H1 (cell line): ENCODE measurements at regions not wholly inside any gene's neighbourhood (a gene's known extent, or its start where the extent isn't known, plus 50 kb on each side); places are given as distances from the start of the nearest gene placed in this dataset.

ENCODE experiments used
- CTCF ChIA-PET: fragments of 300-600 bp; sonication (Branson Sonifier 250); formaldehyde crosslinking; loops from one replicate; lab custom pipeline; 2021; ENCODE audit not compliant: partially characterized antibody; lab: Charles Lee
- POLR2A ChIA-PET: fragments of 300-600 bp; sonication (Branson Sonifier 250); formaldehyde crosslinking; loops from one replicate; lab custom pipeline; 2021; ENCODE audit warnings: inconsistent platforms; ENCODE audit not compliant: partially characterized antibody; lab: Charles Lee
- DNase-seq, 2 experiments: peaks; one replicate each; pipeline versions ENCODE4 v3.0.0 to v3.0.0-alpha.2; 2010 to 2022; ENCODE audit warnings: low spot score in 2 of 2, low read depth in 1 of 2, mixed read lengths in 1 of 2
- FAIRE-seq: peaks from 2 replicates; lab custom pipeline; 2011; peaks lifted over from hg19 to GRCh38; lab: Jason Lieb, UNC
- H2AFZ ChIP-seq: 2 replicates; pipeline ENCODE4 v1.8.1; 2012; ENCODE audit warnings: low read length, inconsistent platforms
- H2AK5ac ChIP-seq: 2 replicates; pipeline ENCODE4 v1.6.1; 2013; ENCODE audit warnings: low read depth, low read length
- H2BK120ac ChIP-seq: replicated peaks from 2 replicates; pipeline ENCODE3; 2013; ENCODE audit warnings: low read depth, low read length, inconsistent platforms
- H2BK12ac ChIP-seq: 2 replicates; pipeline ENCODE4 v1.6.1; 2013; ENCODE audit warnings: low read depth, low read length
- H2BK15ac ChIP-seq: 2 replicates; pipeline ENCODE4 v1.6.1; 2013; ENCODE audit warnings: low read length
- H2BK20ac ChIP-seq: 2 replicates; pipeline ENCODE4 v1.6.1; 2013; ENCODE audit warnings: low read length
- H2BK5ac ChIP-seq: 2 replicates; pipeline ENCODE4 v1.6.1; 2013; ENCODE audit warnings: low read depth, low read length
- H3K14ac ChIP-seq: 2 replicates; pipeline ENCODE4 v1.6.1; 2013; ENCODE audit warnings: inconsistent platforms; ENCODE audit not compliant: insufficient read length
- H3K18ac ChIP-seq: 2 replicates; pipeline ENCODE4 v1.6.1; 2013; ENCODE audit warnings: low read length; ENCODE audit errors: extremely low read depth
- H3K23ac ChIP-seq: 2 replicates; pipeline ENCODE4 v1.6.1; 2013; ENCODE audit warnings: inconsistent platforms; ENCODE audit not compliant: insufficient read length
- H3K23me2 ChIP-seq: 2 replicates; pipeline ENCODE4 v1.6.1; 2013; ENCODE audit warnings: low read depth, low read length
- H3K27ac ChIP-seq: 2 replicates; pipeline ENCODE4 v1.6.1; 2011; ENCODE audit warnings: low read depth, low read length, inconsistent platforms
- H3K27me3 ChIP-seq, 4 experiments: replicated peaks in 1 of 4; 1 replicate in 1 of 4; 2 replicates in 3 of 4; pipeline versions ENCODE4 v1.6.1 to v1.8.1; 2011 to 2013; ENCODE audit warnings: low read length in 3 of 4, mild to moderate bottlenecking in 3 of 4, inconsistent platforms in 2 of 4, mixed read lengths in 2 of 4, moderate library complexity in 1 of 4; ENCODE audit not compliant: control insufficient read depth in 3 of 4, insufficient read depth in 3 of 4; ENCODE audit errors: extremely low read depth in 1 of 4
- H3K36me3 ChIP-seq, 4 experiments: 2 replicates each; pipeline versions ENCODE4 v1.6.1 to v1.8.1; 2011 to 2013; ENCODE audit warnings: mild to moderate bottlenecking in 4 of 4, low read length in 3 of 4, moderate library complexity in 2 of 4, control low read depth in 1 of 4, inconsistent platforms in 1 of 4; ENCODE audit not compliant: insufficient read depth in 4 of 4, control insufficient read depth in 2 of 4
- H3K4ac ChIP-seq: replicated peaks from 2 replicates; pipeline ENCODE3; 2013; ENCODE audit warnings: low read length, low read depth, mixed read lengths, inconsistent platforms; ENCODE audit not compliant: insufficient read length
- H3K4me1 ChIP-seq, 4 experiments: replicated peaks in 1 of 4; 1 replicate in 1 of 4; 2 replicates in 3 of 4; pipeline versions ENCODE4 v1.6.1 to v1.8.1; 2011 to 2013; ENCODE audit warnings: low read length in 3 of 4, inconsistent platforms in 2 of 4, mixed read lengths in 1 of 4; ENCODE audit not compliant: insufficient read depth in 4 of 4, control insufficient read depth in 3 of 4
- H3K4me2 ChIP-seq, 2 experiments: 2 replicates each; pipeline versions ENCODE4 v1.6.1 to v1.8.1; 2011 to 2013; ENCODE audit warnings: low read depth in 2 of 2, low read length in 2 of 2, control low read depth in 1 of 2, inconsistent platforms in 1 of 2, mild to moderate bottlenecking in 1 of 2; ENCODE audit not compliant: insufficient read depth in 1 of 2
- H3K4me3 ChIP-seq, 4 experiments: fragments of 200-600, 300-600 bp in 1 of 4; sonication (generic), shearing (Covaris generic), sonication (Bioruptor Twin) in 1 of 4; 2 replicates each; pipeline versions ENCODE4 v1.5.1 to v1.8.1; 2011 to 2016; ENCODE audit warnings: low read length in 4 of 4, low read depth in 3 of 4, control low read depth in 2 of 4, inconsistent platforms in 2 of 4, mild to moderate bottlenecking in 2 of 4, mixed read lengths in 1 of 4, moderate library complexity in 1 of 4; ENCODE audit not compliant: insufficient read depth in 2 of 4; ENCODE audit errors: extremely low read depth in 1 of 4
- H3K56ac ChIP-seq: replicated peaks from 2 replicates; pipeline ENCODE3; 2013; ENCODE audit warnings: low read depth, mild to moderate bottlenecking, mixed read lengths, low read length, inconsistent platforms; ENCODE audit not compliant: insufficient read length
- H3K79me1 ChIP-seq: 2 replicates; pipeline ENCODE4 v1.6.1; 2013; ENCODE audit warnings: low read depth, low read length, control low read depth
- H3K79me2 ChIP-seq, 2 experiments: 2 replicates each; pipeline versions ENCODE4 v1.6.1 to v1.8.1; 2012 to 2013; ENCODE audit warnings: low read length in 2 of 2, mild to moderate bottlenecking in 2 of 2, inconsistent platforms in 1 of 2; ENCODE audit not compliant: insufficient read depth in 2 of 2, control insufficient read depth in 1 of 2
- H3K9ac ChIP-seq, 4 experiments: replicated peaks in 1 of 4; 1 replicate in 1 of 4; 2 replicates in 3 of 4; pipeline versions ENCODE4 v1.6.1 to v1.8.1; 2011 to 2013; ENCODE audit warnings: low read depth in 3 of 4, low read length in 3 of 4, control low read depth in 2 of 4, mild to moderate bottlenecking in 2 of 4, moderate library complexity in 2 of 4, inconsistent platforms in 1 of 4; ENCODE audit errors: extremely low read depth in 1 of 4
- H3K9me3 ChIP-seq, 2 experiments: 2 replicates each; pipeline versions ENCODE4 v1.6.1 to v1.8.1; 2012 to 2013; ENCODE audit warnings: mild to moderate bottlenecking in 2 of 2, moderate library complexity in 2 of 2, control low read depth in 1 of 2, inconsistent platforms in 1 of 2, low read depth in 1 of 2, low read length in 1 of 2, mixed read lengths in 1 of 2; ENCODE audit not compliant: insufficient read depth in 2 of 2
- H4K20me1 ChIP-seq, 2 experiments: replicated peaks in 1 of 2; 2 replicates each; pipeline versions ENCODE3 to v1.8.1; 2011 to 2013; ENCODE audit warnings: inconsistent platforms in 2 of 2, low read length in 2 of 2, mild to moderate bottlenecking in 1 of 2; ENCODE audit not compliant: insufficient read depth in 2 of 2, control insufficient read depth in 1 of 2
- H4K5ac ChIP-seq: 2 replicates; pipeline ENCODE4 v1.6.1; 2013; ENCODE audit warnings: low read length, low read depth, mixed read lengths, inconsistent platforms; ENCODE audit not compliant: insufficient read length
- H4K8ac ChIP-seq: 2 replicates; pipeline ENCODE4 v1.8.0; 2013; ENCODE audit warnings: mild to moderate bottlenecking, moderate library complexity, low read length, inconsistent platforms; ENCODE audit not compliant: insufficient read depth; ENCODE audit errors: extremely low read depth
- H4K91ac ChIP-seq: replicated peaks from 2 replicates; pipeline ENCODE3; 2013; ENCODE audit warnings: low read length, mixed read lengths, inconsistent platforms; ENCODE audit not compliant: insufficient read length
- CEBPB ChIP-seq: IDR thresholded peaks from 2 replicates; pipeline ENCODE4 v1.6.1; 2012; ENCODE audit warnings: low read depth, low read length
- EGR1 ChIP-seq: IDR thresholded peaks from 2 replicates; pipeline ENCODE4 v1.6.1; 2011; ENCODE audit warnings: low read depth, low read length, borderline replicate concordance
- JUN ChIP-seq: IDR thresholded peaks from 2 replicates; pipeline ENCODE4 v1.6.1; 2011; ENCODE audit warnings: low read depth, mild to moderate bottlenecking, improper control_type of control experiment, low read length
- RBBP5 ChIP-seq: IDR thresholded peaks from 2 replicates; pipeline ENCODE4 v1.7.1; 2012; ENCODE audit warnings: low read depth, mild to moderate bottlenecking, inconsistent platforms, low read length, moderate library complexity, borderline replicate concordance
- SP2 ChIP-seq: IDR thresholded peaks from 2 replicates; pipeline ENCODE4 v1.6.1; 2012; ENCODE audit warnings: mild to moderate bottlenecking, low read length, inconsistent platforms
- TEAD4 ChIP-seq: IDR thresholded peaks from 2 replicates; pipeline ENCODE4 v1.6.1; 2012; ENCODE audit warnings: low read depth, low read length, inconsistent platforms, mixed read lengths
- WGBS, 2 experiments: shearing (Covaris generic) in 1 of 2; methylation state at CpG; one replicate each; pipeline versions ENCODE4 v1.1.6 to v1.1.7; 2013 to 2015; ENCODE audit warnings: low lambda C conversion rate in 2 of 2, mixed read lengths in 2 of 2, inconsistent platforms in 1 of 2, low coverage in 1 of 2, missing lambda C conversion rate in 1 of 2; ENCODE audit not compliant: insufficient replicate concordance in 2 of 2, insufficient coverage in 1 of 2, insufficient read length in 1 of 2; ENCODE audit errors: extremely low coverage in 1 of 2, missing lambda C conversion rate in 1 of 2; 5-methylcytosine and 5-hydroxymethylcytosine counted together

DNA sequence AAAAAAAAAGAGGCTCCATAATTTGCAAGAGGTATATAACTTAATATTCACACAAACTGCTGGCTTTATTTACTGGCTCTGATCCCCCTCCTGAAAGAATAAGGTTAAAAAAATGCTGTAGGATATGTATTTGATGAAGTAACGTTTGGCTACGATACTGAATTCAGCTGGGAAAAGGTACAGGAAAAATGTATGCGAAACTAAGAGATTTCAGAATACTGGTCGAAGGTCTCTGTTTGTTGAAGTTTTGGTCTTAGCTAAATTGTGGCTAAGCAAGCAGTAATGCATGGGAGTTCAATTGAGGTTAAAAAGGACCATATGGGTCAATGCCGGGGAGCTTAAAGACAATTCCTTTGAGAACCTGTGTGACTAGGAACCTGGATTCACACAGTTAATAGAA is 355.5 kb upstream of the NCAM2 start:
- H3K4me3 ChIP-seq, result no peak overlapping the region
- TF ChIP-seq TEAD4 (no peak), CEBPB (no peak), SP2 (no peak), JUN (no peak), EGR1 (no peak), RBBP5 (no peak)
- no peak overlapping the region for H4K5ac ChIP-seq
- H3K4ac ChIP-seq, result no peak overlapping the region
- no peaks in the 10 kb centered on the region for H3K4me1 ChIP-seq
- no peak for FAIRE-seq
- no peak overlapping the region for H2BK12ac ChIP-seq
- no peak overlapping the region for H2BK15ac ChIP-seq
- no peak overlapping the region for H4K8ac ChIP-seq
- no peak overlapping the region for H2AK5ac ChIP-seq
- DNase-seq, result no peak
- 78% methylated on average over 5 of the region's 5 CpGs; no CpG with 5 or more reads in 1 of the 2 experiments for WGBS, 2 experiments
- no peak overlapping the region for H2AFZ ChIP-seq
- H3K9me3 ChIP-seq, result peaks cover 7 to 13% of the 10 kb centered on the region in 2 experiments; a peak in 3 of 4 replicates
- POLR2A ChIA-PET, result no interaction called here
- H3K23ac ChIP-seq, result no peak overlapping the region
- no peaks in the 10 kb centered on the region for H3K27me3 ChIP-seq
- no peaks in the 10 kb centered on the region for H3K79me2 ChIP-seq
- H3K36me3 ChIP-seq, result no peaks in the 10 kb centered on the region
- H4K91ac ChIP-seq, result no peak overlapping the region
- no peaks in the 10 kb centered on the region for H4K20me1 ChIP-seq
- H3K9ac ChIP-seq, result no peak overlapping the region
- no peak overlapping the region for H3K56ac ChIP-seq
- no peak overlapping the region for H2BK5ac ChIP-seq
- H2BK120ac ChIP-seq, result no peak overlapping the region
- H3K23me2 ChIP-seq, result no peaks in the 10 kb centered on the region
- H3K18ac ChIP-seq, result no peak overlapping the region
- CTCF ChIA-PET, result no interaction called here
- no peak overlapping the region for H3K4me2 ChIP-seq
- H2BK20ac ChIP-seq, result no peak overlapping the region
- no peak overlapping the region for H3K14ac ChIP-seq
- no peaks in the 10 kb centered on the region for H3K79me1 ChIP-seq
- no peak overlapping the region for H3K27ac ChIP-seq
